Upper lobe of right lung (tissue), 1 donor: ENCODE measurements at regions not wholly inside any gene's neighbourhood (a gene's known extent, or its start where the extent isn't known, plus 50 kb on each side); places are given as distances from the start of the nearest gene placed in this dataset.

Source experiments
- ATAC-seq: fragments of 200-7000 bp; cut with Tn5 transposase; one replicate; pipeline ENCODE4 v1.9.1; 2020; ENCODE audit warnings: mild to moderate bottlenecking, moderate library complexity
- DNase-seq: peaks from one replicate; pipeline ENCODE4 v3.0.0-alpha.2; 2020
- H3K27ac ChIP-seq: fragments of 200-600 bp; one replicate; pipeline ENCODE4 v1.8.0; 2022
- H3K27me3 ChIP-seq: fragments of 200-600 bp; one replicate; pipeline ENCODE4 v1.8.0; 2022; ENCODE audit warnings: mild to moderate bottlenecking
- H3K36me3 ChIP-seq: fragments of 200-600 bp; one replicate; pipeline ENCODE4 v1.8.0; 2022
- H3K4me1 ChIP-seq: fragments of 200-600 bp; one replicate; pipeline ENCODE4 v1.8.0; 2022
- H3K4me3 ChIP-seq: fragments of 200-600 bp; one replicate; pipeline ENCODE4 v1.8.0; 2022; ENCODE audit warnings: mild to moderate bottlenecking
- H3K9me3 ChIP-seq: fragments of 200-600 bp; one replicate; pipeline ENCODE4 v1.8.0; 2022
- CTCF ChIP-seq: fragments of 200-600 bp; IDR thresholded peaks from one replicate; pipeline ENCODE4 v1.8.0; 2022; ENCODE audit warnings: antibody characterized with exemption
- intact Hi-C: fragments of 100-400 bp; cut with DNase I; formaldehyde crosslinking; loops from one replicate; pipeline ENCODE4 v1.11.0; 2022
- donor health status: DM: no; HTN: yes; CAD: no; lungs with severe emphysema.

GRCh38 chr3:177345973-177346503, 148.8 kb upstream of the TBL1XR1 start:
- TF ChIP-seq CTCF, result no peak
- Histone ChIP-seq H3K27ac (peak overlapping the region; percentile 85), H3K4me3 (no peak overlapping the region), H3K4me1 (peaks cover 20% of the 10 kb centered on the region), H3K27me3 (no peaks in the 10 kb centered on the region), H3K9me3 (no peaks in the 10 kb centered on the region), H3K36me3 (no peaks in the 10 kb centered on the region)
- intact Hi-C loops, result no loop called here
- no peak for DNase-seq
- ATAC-seq, result no peak

- Histone ChIP-seq H3K27ac (no peak overlapping the region), H3K36me3 (no peaks in the 10 kb centered on the region), H3K4me3 (no peak overlapping the region), H3K4me1 (peaks cover 20% of the 10 kb centered on the region), H3K27me3 (no peaks in the 10 kb centered on the region), H3K9me3 (no peaks in the 10 kb centered on the region)
- no peak for TF ChIP-seq CTCF
- ATAC-seq (no peak), DNase-seq (no peak)
- intact Hi-C loops, result no loop called here
Observed at GRCh38 chr3:177346878-177347277, 149.6 kb upstream of the TBL1XR1 start.

- no peaks in the 10 kb centered on the region for H3K9me3 ChIP-seq
- ATAC-seq (no peak), DNase-seq (no peak)
- TF ChIP-seq CTCF, result no peak
- peaks cover 20% of the 10 kb centered on the region for H3K4me1 ChIP-seq
- no peaks in the 10 kb centered on the region for H3K27me3 ChIP-seq
- no peaks in the 10 kb centered on the region for H3K36me3 ChIP-seq
- H3K27ac ChIP-seq, result no peak overlapping the region
- no peak overlapping the region for H3K4me3 ChIP-seq
- intact Hi-C loops, result no loop called here
Observed at GRCh38 chr3:177347611-177348010, 150.3 kb upstream of the TBL1XR1 start.

- H3K4me3 ChIP-seq, result no peak overlapping the region
- DNase-seq, result no peak
- H3K4me1 ChIP-seq, result peaks cover 20% of the 10 kb centered on the region
- no peak for TF ChIP-seq CTCF
- intact Hi-C loops, result no loop called here
- H3K36me3 ChIP-seq, result no peaks in the 10 kb centered on the region
- no peak overlapping the region for H3K27ac ChIP-seq
- H3K9me3 ChIP-seq, result no peaks in the 10 kb centered on the region
- no peaks in the 10 kb centered on the region for H3K27me3 ChIP-seq
- ATAC-seq, result no peak
Observed at GRCh38 chr3:177348974-177349373, 151.7 kb upstream of the TBL1XR1 start.

GRCh38 chr3:177349384-177349783, 152.1 kb upstream of the TBL1XR1 start:
- Histone ChIP-seq H3K4me1 (peaks cover 20% of the 10 kb centered on the region), H3K27ac (no peak overlapping the region), H3K9me3 (no peaks in the 10 kb centered on the region), H3K27me3 (no peaks in the 10 kb centered on the region), H3K36me3 (no peaks in the 10 kb centered on the region), H3K4me3 (no peak overlapping the region)
- intact Hi-C loops, result no loop called here
- DNase-seq, result no peak
- no peak for TF ChIP-seq CTCF
- no peak for ATAC-seq

GRCh38 chr3:177350121-177350520, 152.8 kb upstream of the TBL1XR1 start:
- peaks cover 13% of the 10 kb centered on the region for H3K4me1 ChIP-seq
- no peak for DNase-seq
- ATAC-seq, result no peak
- no peaks in the 10 kb centered on the region for H3K27me3 ChIP-seq
- H3K27ac ChIP-seq, result no peak overlapping the region
- intact Hi-C loops, result no loop called here
- no peak overlapping the region for H3K4me3 ChIP-seq
- H3K9me3 ChIP-seq, result no peaks in the 10 kb centered on the region
- no peak for TF ChIP-seq CTCF
- no peaks in the 10 kb centered on the region for H3K36me3 ChIP-seq
